Right cardiac atrium (tissue), 5 donors: ENCODE measurements at regions not wholly inside any gene's neighbourhood (a gene's known extent, or its start where the extent isn't known, plus 50 kb on each side); places are given as distances from the start of the nearest gene placed in this dataset.
A peak's percentile ranks its signal among the peaks of the same experiment; 100 is the strongest.
"Not testable (repeated sequence)": the region's sequence is repeated elsewhere in the genome, so short reads cannot be mapped to it uniquely, and the experiment has no call there.

Experiments used
- ATAC-seq, 2 donors: fragments of 200-7000 bp; cut with Tn5 transposase; one replicate each; pipeline versions ENCODE4 v1.8.0 to v1.9.1; 2020; ENCODE audit warnings: moderate library complexity in 2 of 2, mild to moderate bottlenecking in 1 of 2
- DNase-seq, 3 donors: peaks; one replicate each; pipeline ENCODE4 v3.0.0-alpha.2; 2020
- H3K27ac ChIP-seq: one replicate; pipeline ENCODE4 v1.5.1; 2013; ENCODE audit warnings: mild to moderate bottlenecking, low read length, control low read depth, moderate library complexity
- H3K27me3 ChIP-seq: one replicate; pipeline ENCODE4 v1.6.1; 2013; ENCODE audit not compliant: control insufficient read depth, insufficient read depth
- H3K4me1 ChIP-seq: one replicate; pipeline ENCODE4 v1.6.1; 2013; ENCODE audit warnings: low read length; ENCODE audit not compliant: control insufficient read depth, insufficient read depth
- H3K4me3 ChIP-seq: one replicate; pipeline ENCODE4 v1.5.1; 2013; ENCODE audit warnings: low read length, control low read depth
- H3K9me3 ChIP-seq: one replicate; pipeline ENCODE4 v1.6.1; 2013; ENCODE audit warnings: low read length; ENCODE audit not compliant: control insufficient read depth
- WGBS: extraction: QIAGEN DNeasy Blood & Tissue Kit; methylation state at CpG from one replicate; pipeline ENCODE4 v1.1.7; 2013; 5-methylcytosine and 5-hydroxymethylcytosine counted together
- intact Hi-C, 4 donors: fragments of 100-400 bp; cut with DNase I; formaldehyde crosslinking; loops; one replicate each; pipeline versions ENCODE4 v1.11.0 to v1.14.0; 2022 to 2023
- donor health status: healthy with polysubstance abuse.
- donor health status: DM: no; HTN: yes; CAD: no.
- donor health status: DM: no; HTN: no; CAD: no.
- donor health status: DM: no; HTN: yes; CAD: no; lungs with severe emphysema.
- donor health status: DM: yes; HTN: yes; CAD: no.

GRCh38 chr5:45779874-45780671, 83.9 kb upstream of the HCN1 start:
- DNase-seq (no peak), ATAC-seq (no peak)
- whole genome bisulfite sequencing = 51% methylated on average over 3 of the region's 3 CpGs
- Histone ChIP-seq H3K4me1 (no peaks in the 10 kb centered on the region), H3K9me3 (no peaks in the 10 kb centered on the region), H3K27ac (no peak overlapping the region), H3K27me3 (no peaks in the 10 kb centered on the region), H3K4me3 (no peak overlapping the region)
- intact Hi-C loops = loop anchor here in 2 of 4 donors (5.0 to 10.0 kb wide), 2 partner anchors 745 to 833 kb away; no protein-coding TSS in a partner anchor

- WGBS = 23% methylated on average over 1 of the region's 1 CpG
- ATAC-seq = no peak
- Histone ChIP-seq H3K4me1 (no peaks in the 10 kb centered on the region), H3K4me3 (no peak overlapping the region), H3K27me3 (no peaks in the 10 kb centered on the region), H3K9me3 (no peaks in the 10 kb centered on the region), H3K27ac (no peak overlapping the region)
- intact Hi-C loops = loop anchor here in 1 of 4 donors (10.0 kb wide), 1 partner anchor 740 kb away; no protein-coding TSS in a partner anchor
- no peak for DNase-seq
Observed at GRCh38 chr5:45774528-45774927, 78.3 kb upstream of the HCN1 start.

GRCh38 chr5:45772402-45772801, 76.2 kb upstream of the HCN1 start:
- intact Hi-C loops = loop anchor here in 1 of 4 donors (2.0 to 10.0 kb wide), 2 partner anchors 76 to 738 kb away; partner anchors contain the start of gene HCN1
- Histone ChIP-seq H3K27ac (no peak overlapping the region), H3K27me3 (no peaks in the 10 kb centered on the region), H3K4me3 (no peak overlapping the region), H3K4me1 (no peaks in the 10 kb centered on the region), H3K9me3 (no peaks in the 10 kb centered on the region)
- no peak for DNase-seq
- WGBS = 75% methylated on average over 3 of the region's 3 CpGs
- no peak for ATAC-seq

DNA sequence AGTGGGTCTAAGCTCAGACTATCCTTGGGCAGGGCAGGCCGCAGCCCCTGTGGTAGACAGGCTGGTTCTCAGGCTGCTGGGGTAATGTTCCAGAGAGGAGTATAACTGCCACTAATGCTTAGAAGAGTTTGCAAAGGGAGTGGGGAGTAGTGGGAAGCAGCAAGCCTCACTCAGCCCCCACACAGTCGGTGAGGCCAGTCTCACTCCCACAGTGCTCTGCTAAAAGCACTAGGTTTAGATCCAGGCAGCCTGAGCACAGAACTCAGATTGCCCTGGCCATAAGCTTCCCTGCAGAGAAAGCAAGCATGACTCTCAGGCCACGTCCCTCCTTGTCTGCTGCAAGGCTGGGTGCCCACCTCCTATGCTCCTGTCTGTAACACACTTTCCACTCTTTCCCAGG, 69.4 kb upstream of the HCN1 start:
- WGBS = 69% methylated on average over 3 of the region's 3 CpGs
- Histone ChIP-seq H3K4me1 (no peaks in the 10 kb centered on the region), H3K4me3 (no peak overlapping the region), H3K9me3 (no peaks in the 10 kb centered on the region), H3K27me3 (no peaks in the 10 kb centered on the region), H3K27ac (no peak overlapping the region)
- intact Hi-C loops = no loop called here
- no peak for ATAC-seq
- peak in 1 of 3 donors; percentile 9 for DNase-seq

GRCh38 chr5:45750574-45750973, 54.4 kb upstream of the HCN1 start:
- H3K4me1 ChIP-seq = no peaks in the 10 kb centered on the region
- no peaks in the 10 kb centered on the region for H3K27me3 ChIP-seq
- no peak overlapping the region for H3K27ac ChIP-seq
- WGBS = over 99% methylated on average over 3 of the region's 3 CpGs
- ATAC-seq (no peak), DNase-seq (no peak)
- H3K4me3 ChIP-seq = no peak overlapping the region
- intact Hi-C loops = no loop called here
- H3K9me3 ChIP-seq = peaks cover 2% of the 10 kb centered on the region

- H3K27me3 ChIP-seq, DNase-seq, intact Hi-C loops, H3K9me3 ChIP-seq, H3K4me3 ChIP-seq, ATAC-seq, H3K27ac ChIP-seq, H3K4me1 ChIP-seq: not testable (repeated sequence)
- WGBS = 70% methylated on average over 4 of the region's 4 CpGs
Observed at GRCh38 chr5:45748511-45748910, 52.3 kb upstream of the HCN1 start.
